Breast epithelium (tissue), 3 donors: ENCODE measurements at regions not wholly inside any gene's neighbourhood (a gene's known extent, or its start where the extent isn't known, plus 50 kb on each side); places are given as distances from the start of the nearest gene placed in this dataset.

Experiments
- CTCF ChIP-seq, 3 donors: fragments of 450-650 bp; IDR thresholded peaks; one replicate each; pipeline ENCODE4 v1.5.1; 2016 to 2017; ENCODE audit warnings: antibody characterized with exemption in 3 of 3, mild to moderate bottlenecking in 3 of 3, moderate library complexity in 3 of 3
- POLR2A ChIP-seq: fragments of 450-650 bp; IDR thresholded peaks from one replicate; pipeline ENCODE4 v1.6.1; 2016; ENCODE audit warnings: antibody characterized with exemption, mild to moderate bottlenecking, moderate library complexity
- POLR2AphosphoS5 ChIP-seq, 3 donors: sonication (generic); formaldehyde crosslinking; IDR thresholded peaks; one replicate each; pipeline ENCODE4 v1.6.1; 2017; ENCODE audit warnings: antibody characterized with exemption in 3 of 3

GRCh38 chr5:125487231-125487630, 740.8 kb upstream of the ZNF608 start:
- TF ChIP-seq CTCF (IDR thresholded peaks at IDR 0.05): no peak
- no peak for TF ChIP-seq POLR2A
- no peak for TF ChIP-seq POLR2AphosphoS5 (IDR thresholded peaks at IDR 0.05)
